Skin epidermis (tissue), 12 donors: ENCODE measurements at regions not wholly inside any gene's neighbourhood (a gene's known extent, or its start where the extent isn't known, plus 50 kb on each side); places are given as distances from the start of the nearest gene placed in this dataset.
A peak's percentile ranks its signal among the peaks of the same experiment; 100 is the strongest.

ENCODE experiments used
- H3K27ac ChIP-seq, 21 experiments: fragments of 200-600 bp; sonication (generic) in 11 of 21; one replicate each; pipeline ENCODE4 v1.5.0; 2020; ENCODE audit warnings: mild to moderate bottlenecking in 3 of 21, inconsistent platforms in 2 of 21, moderate library complexity in 2 of 21
- H3K4me3 ChIP-seq, 7 experiments: fragments of 200-600 bp; sonication (generic) in 2 of 7; one replicate each; pipeline ENCODE4 v1.5.0; 2020; ENCODE audit warnings: inconsistent platforms in 2 of 7, mild to moderate bottlenecking in 2 of 7, moderate library complexity in 1 of 7

DNA sequence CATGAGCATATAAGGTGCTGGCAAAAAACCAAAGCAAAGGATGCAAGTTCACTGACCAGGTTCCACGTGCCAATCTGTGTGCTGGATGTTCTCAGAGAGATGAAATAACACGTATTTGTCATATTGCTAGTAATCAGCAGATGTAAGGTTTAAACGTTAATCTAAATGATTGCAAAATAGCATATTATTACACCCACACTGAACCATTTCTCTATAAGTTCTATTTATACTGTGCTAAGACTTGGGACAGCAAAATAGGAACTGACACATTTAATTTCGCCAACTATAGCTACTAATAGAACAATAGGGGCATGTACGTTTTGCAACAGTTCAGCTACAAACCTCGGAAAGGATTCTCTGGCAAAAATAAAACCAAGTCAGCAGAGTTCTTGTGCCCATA is 350.3 kb upstream of the ZNF385D start:
- H3K27ac ChIP-seq, result no peak overlapping the region
- no peak overlapping the region for H3K4me3 ChIP-seq

DNA sequence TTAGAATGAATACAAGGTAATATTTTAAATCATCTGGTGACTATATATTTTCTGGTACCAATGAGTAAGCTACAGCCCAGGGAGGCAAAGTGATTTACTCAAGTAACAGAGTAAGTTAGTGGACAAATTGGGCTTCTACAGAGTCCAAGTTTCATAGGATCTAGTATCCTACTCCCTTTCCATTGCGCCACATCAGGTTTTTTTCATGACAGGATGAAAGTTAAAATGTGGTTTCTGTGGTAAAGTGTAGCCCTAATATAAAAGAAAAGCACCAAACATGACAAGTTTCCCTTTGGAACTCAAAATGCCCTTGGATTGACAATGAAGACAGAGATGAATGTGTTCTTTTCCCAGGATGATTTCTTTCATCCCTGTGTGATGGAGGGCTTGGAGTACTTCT is 350.8 kb upstream of the ZNF385D start:
- no peak overlapping the region for H3K4me3 ChIP-seq
- H3K27ac ChIP-seq, result no peak overlapping the region

DNA sequence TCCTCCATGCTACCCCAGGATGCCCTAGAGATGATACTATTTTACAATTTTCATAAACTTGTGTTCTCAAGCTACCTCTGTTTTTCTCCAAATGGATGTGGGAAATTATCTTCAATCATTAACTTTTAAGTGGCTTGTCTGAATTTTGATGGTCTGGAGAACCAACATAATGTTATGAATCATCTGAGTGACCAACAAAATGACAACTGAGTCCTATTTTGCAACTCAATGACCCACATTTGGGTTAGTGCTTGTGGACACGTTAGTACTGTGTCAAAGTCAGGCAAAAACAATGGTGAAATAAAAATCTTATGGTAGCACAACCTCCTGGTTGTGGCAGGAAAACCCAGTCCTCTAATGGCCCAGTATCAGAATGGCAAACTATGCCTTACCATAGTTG is 352.4 kb upstream of the ZNF385D start:
- Histone ChIP-seq H3K27ac (no peak overlapping the region), H3K4me3 (no peak overlapping the region)

DNA sequence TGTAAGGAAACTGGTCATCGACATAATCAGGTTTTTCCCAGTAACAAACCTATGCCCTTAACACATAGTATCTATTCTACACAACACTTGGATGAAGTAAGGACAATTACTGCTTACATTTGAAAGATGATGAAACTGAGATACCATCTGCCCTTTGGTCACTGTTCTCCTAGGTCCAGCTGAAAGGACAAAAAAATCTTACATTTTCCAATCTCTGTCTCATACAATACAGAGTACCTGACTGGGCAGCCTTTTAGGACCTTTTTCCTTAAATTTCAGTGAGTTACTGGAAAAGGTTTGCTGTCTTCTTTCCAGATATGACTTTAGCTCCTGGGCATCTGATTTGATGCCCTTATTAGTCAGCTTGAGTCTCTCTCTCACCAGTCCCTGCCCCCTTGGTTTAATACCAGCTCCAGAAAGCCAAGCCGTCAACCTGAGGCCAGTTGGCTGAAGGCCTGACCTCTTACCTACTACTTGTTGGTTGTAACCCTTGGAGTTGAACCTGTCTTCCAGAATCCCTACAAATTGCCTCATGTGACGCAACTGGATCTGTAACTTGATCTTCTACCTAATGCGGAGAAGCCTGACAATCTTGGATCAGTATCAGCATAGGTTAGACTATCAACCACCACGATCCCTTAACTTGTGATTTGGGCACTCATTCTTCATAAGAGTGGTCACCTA is 355.3 kb upstream of the ZNF385D start:
- no peak overlapping the region for H3K4me3 ChIP-seq

DNA sequence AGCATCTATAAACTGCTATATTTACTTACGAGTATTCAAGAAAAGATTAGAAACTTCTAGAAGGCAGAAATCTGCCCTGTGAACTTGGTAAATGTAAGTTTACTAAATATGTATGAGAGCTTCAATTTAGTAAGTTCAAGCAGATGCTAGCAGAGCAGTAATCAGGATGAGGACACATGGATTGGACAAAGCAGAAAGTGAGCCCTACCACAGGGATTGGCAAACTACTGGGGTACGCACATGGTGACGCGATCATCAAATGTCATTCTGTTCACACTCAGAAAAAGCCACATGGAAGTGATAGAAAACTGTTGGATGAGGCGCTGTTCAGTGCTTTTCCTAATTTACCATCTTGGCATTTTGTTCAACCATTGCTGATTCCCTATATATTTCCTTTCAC is 360.2 kb upstream of the ZNF385D start:
- H3K4me3 ChIP-seq, result no peak overlapping the region
- H3K27ac ChIP-seq, result peak overlapping the region in 1 of 21 experiments; percentile 9

More for the DNA sequence above, 355.3 kb upstream of the ZNF385D start:
- H3K27ac ChIP-seq, result no peak overlapping the region

DNA sequence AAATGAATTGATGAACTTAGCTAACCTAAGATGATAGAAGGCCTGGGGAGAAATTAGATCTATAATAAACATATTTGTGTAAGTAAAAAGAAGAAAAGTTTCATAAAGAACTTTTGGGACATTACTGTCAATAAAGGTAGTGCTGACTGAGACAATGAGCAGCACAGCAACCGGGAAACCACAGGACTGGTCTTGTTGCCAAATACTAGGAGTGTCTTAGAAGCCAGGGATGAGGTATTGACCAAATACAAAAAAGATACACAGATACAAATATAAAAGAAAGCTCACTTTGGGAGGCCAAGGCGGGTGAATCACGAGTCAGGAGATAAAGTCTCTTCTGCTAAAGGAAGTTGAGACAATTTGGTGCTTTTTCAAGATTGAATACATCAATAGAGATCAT is 362.4 kb upstream of the ZNF385D start:
- H3K4me3 ChIP-seq, result no peak overlapping the region
- H3K27ac ChIP-seq, result no peak overlapping the region

DNA sequence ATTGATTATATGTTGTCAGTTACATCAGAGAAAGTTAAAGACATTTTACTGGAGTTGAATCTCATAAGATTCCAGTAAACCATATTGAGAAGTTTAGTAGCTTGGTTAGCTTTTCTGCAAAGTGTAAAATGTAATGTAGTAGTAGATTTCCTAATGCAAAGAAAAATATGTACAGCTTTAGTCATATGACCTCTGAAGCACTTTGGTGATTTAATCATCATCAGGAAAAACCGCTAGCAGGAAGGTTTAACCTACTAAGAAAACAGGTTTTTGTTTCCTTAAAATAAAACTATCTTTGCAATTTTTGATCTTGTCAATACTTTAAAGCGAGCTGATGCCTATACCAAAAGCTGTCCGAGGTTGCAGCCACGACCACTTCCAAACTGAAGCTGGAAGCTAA is 364.6 kb upstream of the ZNF385D start:
- Histone ChIP-seq H3K4me3 (no peak overlapping the region), H3K27ac (no peak overlapping the region)

DNA sequence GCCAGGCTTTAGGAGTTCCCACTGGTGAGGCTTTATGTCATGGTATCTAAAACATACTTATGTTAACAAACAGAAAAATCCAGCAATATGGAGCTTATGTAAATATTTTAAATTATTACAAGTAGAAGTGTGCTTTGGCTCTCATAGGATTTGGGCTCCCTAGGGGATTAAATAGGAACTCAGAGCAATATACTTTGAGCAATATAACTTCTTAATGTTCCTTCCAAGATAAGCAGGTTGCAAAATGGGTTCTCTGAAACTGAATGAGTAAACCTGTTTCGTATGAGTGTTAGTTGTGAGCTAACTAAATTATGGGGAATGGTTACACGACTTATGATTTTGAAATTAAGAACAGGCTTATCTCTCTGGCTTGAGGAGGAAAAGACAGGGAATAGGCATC is 366.1 kb upstream of the ZNF385D start:
- no peak overlapping the region for H3K27ac ChIP-seq

DNA sequence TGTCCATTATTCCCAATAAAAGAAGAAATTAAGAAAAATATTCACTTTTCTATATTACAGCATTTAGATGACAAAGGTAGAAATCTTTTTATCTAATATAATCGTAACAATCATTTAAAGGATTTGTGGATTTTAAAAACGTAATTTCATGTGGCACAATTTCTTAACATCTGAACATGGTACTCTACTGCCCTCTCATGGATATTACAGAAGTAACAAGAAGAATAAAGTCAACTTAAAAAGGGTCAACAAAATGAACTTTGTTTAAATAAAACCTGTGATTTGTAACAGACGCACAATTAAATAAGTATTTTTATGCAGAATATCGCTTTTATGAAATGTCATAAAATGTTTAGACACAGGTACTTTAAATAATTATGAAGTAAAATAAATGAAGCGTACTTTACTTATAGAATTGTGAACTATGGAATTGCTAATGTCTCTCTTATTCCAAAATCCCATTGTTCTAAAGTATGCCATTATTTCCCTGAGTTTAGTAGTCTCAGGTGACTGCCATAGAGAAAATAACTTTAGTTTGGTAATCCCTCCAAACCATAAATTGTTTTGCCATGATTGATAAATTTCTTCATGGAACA is 366.8 kb upstream of the ZNF385D start:
- H3K27ac ChIP-seq, result no peak overlapping the region
- no peak overlapping the region for H3K4me3 ChIP-seq

More for the DNA sequence above, 366.1 kb upstream of the ZNF385D start:
- H3K4me3 ChIP-seq, result no peak overlapping the region

DNA sequence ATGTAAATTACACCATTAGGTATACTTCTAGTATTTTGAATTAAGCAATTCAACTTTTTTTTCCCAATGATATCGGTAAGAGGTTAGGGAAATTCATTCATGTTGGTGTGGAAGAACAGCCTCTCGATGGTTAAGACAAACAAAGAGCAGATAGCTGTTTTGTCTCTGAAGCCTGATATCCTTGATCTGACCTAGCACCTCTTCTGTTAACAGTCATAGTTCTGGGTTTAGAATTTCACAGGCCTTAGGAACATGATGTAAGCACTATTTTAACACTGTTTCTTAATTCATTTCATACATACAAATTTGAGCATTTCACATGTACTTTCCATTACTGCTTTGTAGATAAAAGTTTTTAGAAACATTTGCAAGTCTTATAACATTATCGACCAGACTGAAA is 367.5 kb upstream of the ZNF385D start:
- no peak overlapping the region for H3K4me3 ChIP-seq
- no peak overlapping the region for H3K27ac ChIP-seq

DNA sequence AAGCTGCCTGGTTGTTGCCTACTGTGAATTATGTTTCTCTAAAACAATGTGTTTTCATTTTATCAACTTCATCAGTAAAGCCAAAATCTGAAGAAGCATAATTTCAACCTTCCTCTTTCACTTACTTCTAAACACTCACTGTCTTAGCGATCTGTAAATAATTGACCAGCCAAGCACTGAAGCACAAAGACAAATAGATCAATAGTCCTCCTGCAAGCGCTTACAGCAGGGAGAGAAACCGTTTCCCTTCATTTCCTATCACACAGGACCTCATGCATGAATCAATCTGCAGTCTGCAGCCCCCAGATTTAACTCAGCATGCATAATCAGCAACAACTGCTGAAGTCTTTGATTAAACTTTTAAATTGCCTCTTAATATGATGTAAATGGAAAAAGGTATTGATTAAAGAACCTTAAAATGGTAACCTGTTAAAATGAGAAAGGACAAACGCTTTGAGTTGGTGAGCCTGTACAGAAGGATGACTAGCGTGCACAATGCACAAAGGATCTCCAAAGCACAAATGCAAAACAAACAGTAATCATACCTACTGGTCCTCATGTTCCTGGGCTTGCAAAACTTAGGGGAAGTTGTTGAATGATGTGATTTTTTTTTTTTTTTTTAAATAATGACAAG is 370.2 kb upstream of the ZNF385D start:
- Histone ChIP-seq H3K27ac (no peak overlapping the region), H3K4me3 (no peak overlapping the region)

DNA sequence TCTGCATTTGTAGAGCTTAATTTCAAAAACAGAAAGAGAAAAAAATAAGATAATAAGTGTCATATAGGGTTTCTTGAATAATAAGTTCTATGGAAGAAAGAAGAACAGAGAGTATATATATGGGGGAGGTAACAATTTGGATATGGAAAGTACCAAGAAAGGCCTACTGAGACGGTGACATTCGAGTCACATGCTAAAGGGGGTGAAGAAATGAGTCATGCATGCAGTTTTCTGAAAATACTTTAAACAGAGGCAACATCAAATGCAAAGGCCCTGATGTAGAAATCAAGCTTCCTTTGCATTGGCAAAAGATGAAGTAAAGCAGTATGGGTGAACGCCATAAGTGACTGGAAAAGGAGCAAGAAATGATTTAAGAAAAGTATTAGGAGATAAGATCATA is 371.6 kb upstream of the ZNF385D start:
- Histone ChIP-seq H3K27ac (no peak overlapping the region), H3K4me3 (no peak overlapping the region)

DNA sequence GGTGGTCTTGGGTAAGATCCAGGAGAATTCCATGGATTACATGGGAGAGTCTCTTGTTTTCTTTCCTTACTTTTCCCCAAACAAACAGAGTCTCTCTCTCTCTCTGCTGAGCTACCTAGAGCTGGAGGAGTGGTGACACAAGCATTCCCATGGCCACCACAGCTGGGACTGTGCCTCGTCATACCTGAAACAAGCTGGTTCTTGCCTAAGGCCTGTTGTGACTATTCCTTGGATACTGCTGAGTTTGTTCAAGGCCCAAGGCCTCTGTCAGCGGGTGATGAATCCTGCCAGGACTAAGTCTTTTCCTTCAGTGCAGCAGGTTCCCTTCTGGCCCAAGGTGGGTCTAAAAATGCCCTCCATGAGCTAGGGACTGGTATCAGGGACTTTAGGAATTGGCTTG is 378.1 kb upstream of the ZNF385D start:
- H3K27ac ChIP-seq, result no peak overlapping the region

DNA sequence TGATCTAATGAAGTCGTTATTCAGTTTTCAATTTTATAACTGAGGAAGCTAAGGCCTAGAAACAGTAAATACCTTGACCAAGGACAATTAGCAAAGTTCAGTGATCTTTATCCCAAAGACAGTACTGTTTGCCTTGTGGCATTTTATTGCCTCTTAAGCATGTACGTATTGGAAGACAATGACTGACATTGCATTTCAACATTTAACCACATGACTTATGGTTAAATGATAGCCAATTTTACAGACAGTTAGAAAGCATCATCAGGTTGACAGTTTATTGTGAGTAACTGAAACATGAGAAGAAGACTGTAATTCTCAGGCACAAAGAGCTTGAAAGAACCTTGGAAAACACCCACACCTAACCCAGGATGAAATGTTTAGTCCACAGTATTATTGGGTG is 390.8 kb upstream of the ZNF385D start:
- H3K4me3 ChIP-seq, result no peak overlapping the region
- no peak overlapping the region for H3K27ac ChIP-seq

More for the DNA sequence above, 378.1 kb upstream of the ZNF385D start:
- H3K4me3 ChIP-seq, result no peak overlapping the region

DNA sequence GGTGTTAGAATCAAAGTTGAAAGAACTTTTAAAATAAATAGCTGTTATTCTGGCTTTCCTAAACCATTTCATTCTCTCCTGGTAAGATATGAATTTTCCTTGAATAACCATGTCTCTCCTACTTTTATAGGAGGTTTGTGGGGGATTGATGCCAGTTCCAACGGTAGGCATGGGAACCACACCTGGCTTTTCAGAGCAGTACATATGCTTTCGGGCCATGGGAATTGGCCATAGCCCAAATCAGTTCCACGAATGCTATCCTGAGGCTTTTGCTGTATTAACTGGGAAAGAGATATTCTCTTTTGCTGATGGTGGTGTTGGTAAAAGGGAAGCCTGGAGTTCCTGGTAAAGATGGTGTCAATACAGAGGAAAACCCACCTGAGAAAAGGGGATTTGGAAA is 396.2 kb upstream of the ZNF385D start:
- Histone ChIP-seq H3K27ac (no peak overlapping the region), H3K4me3 (no peak overlapping the region)

DNA sequence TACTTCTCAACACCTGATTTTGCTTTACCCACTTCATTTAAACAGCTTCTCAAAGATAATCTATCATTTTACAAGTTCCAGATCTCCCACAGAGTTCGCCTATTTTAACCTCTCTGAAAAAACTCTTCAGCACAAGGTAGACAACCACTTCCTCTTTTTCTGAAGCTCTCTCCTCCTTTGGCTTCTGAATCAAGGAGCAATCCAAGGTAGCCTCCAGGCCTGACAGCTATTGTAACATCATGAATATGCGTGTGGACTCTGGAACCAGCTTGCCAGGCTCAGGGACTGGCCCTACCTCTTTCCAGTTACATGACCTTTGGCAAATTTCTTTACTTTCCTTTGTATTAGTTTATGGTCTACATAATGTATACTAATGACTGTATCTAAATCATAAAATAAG is 405.9 kb upstream of the ZNF385D start:
- H3K4me3 ChIP-seq, result no peak overlapping the region
- H3K27ac ChIP-seq, result peak overlapping the region in 1 of 21 experiments; percentile 39

DNA sequence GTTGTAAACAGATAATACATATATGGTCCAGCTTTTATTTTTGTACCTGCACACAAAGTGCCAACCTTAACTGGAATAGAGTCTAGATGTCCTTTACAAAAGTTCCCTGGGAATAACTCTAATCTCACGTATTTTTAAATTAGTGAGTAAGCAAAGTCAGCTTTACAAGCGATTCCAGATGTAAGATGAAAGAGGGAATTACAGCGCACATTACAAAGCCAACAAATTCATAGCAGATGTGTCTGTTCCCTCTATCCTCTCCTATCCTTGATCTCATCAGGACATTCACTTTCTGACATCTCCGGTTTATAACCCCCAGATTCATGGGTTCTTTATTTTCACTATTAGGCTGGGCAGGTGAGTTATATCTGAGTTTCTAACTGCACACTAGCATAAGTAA is 406.8 kb upstream of the ZNF385D start:
- Histone ChIP-seq H3K27ac (no peak overlapping the region), H3K4me3 (no peak overlapping the region)

DNA sequence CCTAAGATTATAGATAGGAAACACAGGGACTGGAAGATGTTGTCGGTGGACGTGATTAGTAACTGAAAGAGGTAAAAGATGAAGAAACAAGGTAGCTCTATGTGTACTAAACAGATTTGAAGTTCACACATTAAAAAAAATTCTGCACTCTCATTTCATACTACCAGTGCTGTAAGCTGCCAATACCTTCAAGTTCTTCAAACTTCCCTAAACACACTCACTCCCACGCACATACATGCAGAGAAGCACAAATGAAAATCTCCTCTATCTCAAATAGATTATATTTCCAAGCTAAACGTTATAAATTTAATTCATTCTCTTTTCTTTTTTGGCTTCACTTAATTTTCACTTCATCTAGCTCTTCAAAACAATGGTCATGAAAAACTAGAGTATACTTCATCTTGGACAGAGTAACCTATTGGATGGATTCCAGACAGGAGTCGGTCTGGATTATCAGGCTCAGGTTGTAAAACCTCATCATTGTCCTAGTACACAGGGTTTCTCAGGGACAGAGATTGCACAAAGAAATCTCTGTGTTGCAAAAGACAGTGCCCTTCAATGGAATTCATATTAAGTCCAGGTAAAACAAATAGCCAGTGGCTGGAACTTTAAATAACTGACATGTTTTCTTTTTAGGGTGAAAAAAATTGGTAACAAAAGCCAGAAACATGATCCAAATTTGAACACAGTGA is 408.1 kb upstream of the ZNF385D start:
- Histone ChIP-seq H3K4me3 (no peak overlapping the region), H3K27ac (peak overlapping the region in 1 of 21 experiments; percentile 7)

DNA sequence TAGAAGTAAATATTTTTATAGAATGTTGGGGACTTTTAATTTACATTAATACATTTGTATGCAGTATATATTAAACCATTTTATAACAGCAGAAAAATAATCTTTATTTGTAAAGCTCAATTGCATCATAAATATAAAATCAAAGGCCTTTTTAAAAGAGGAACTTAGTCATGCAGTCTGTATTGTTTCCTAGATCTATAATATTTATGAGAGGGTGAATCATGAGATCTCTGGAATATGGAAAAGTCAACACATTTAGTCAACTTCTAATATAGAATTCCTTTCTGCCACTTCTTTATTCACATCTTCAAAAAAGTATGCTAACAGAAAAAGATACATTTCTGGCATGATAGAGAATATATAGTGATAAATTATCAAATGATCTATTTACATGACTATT is 410.3 kb upstream of the ZNF385D start:
- H3K4me3 ChIP-seq, result no peak overlapping the region
- no peak overlapping the region for H3K27ac ChIP-seq

DNA sequence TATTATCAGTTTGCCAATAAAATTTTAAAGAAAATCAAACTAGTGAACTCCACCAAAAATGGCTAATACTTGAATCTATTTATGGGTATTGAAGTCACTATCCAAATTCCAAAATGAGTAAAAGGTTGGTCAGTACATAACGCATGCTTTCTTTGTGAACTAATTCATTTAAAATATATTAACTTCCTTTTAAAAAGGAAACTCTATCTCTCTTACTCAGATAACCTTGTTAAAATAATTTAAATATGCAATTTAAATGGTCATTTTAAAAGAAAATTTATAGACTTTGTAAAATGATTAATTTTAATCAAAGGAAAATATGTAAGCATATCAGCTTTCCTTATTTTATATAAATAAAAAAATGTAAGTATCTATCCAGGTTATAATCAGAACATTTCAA is 419.4 kb upstream of the ZNF385D start:
- H3K27ac ChIP-seq, result no peak overlapping the region

DNA sequence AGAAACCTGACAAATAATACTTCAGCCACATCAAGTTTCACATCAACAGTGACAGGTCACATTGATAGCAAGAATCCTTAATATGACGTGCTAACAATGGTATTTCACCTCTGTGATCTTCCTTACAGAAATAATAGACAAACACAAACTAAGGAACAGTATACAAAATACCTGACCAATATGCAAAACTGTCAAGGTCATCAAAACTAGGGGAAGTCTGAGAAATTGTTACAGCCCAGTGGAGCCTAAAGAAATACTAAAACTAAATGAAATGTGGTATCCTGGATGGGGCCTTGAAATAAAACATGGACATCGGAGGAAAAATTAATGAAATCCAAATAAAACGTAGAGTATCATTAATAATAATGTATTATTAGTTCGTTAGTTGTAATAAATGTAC is 422.0 kb upstream of the ZNF385D start:
- Histone ChIP-seq H3K27ac (no peak overlapping the region), H3K4me3 (no peak overlapping the region)

More for the DNA sequence above, 419.4 kb upstream of the ZNF385D start:
- H3K4me3 ChIP-seq, result no peak overlapping the region
